NCI-H510A treated with DMSO at 0.1 percent for 48 hours (cell line): ENCODE measurements at regions not wholly inside any gene's neighbourhood (a gene's known extent, or its start where the extent isn't known, plus 50 kb on each side); places are given as distances from the start of the nearest gene placed in this dataset.

Experiments used
- DNase-seq: peaks from one replicate; lab custom pipeline; 2025; lab: John Stamatoyannopoulos, UW

DNA sequence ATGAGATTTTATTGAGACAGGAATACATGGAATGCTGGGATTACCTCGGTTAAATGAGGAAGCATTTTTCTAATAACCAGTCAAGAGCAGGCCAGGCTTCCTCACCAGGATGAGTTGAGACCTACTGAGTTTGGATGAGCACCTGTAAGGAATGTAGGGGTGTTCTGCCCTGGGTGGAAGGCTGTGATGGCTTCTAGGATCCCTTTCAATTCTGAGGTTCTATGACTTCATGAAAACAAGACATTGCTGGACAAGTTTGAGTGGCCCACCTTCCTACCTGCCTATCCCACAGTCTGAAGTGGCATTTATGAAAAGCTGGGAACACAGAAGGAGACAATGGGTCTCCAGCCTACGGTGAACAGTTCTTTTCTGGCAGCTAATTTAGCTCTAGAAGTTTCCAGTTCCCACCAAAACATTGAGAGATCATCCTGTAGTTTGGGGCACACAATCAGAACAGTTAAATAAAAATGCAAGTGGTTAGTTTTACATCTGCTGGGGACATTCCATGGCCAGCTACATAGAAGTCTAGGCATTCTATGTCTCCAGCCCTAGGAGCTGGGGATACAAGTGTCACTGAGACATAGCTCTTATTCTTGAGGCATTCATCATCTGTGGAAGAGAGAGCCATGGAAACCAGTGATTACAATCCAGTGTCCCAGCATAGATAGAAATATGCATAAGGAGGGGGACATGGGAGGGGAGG is 51.3 kb upstream of the TSPAN2 start:
- DNase-seq, result no peak

DNA sequence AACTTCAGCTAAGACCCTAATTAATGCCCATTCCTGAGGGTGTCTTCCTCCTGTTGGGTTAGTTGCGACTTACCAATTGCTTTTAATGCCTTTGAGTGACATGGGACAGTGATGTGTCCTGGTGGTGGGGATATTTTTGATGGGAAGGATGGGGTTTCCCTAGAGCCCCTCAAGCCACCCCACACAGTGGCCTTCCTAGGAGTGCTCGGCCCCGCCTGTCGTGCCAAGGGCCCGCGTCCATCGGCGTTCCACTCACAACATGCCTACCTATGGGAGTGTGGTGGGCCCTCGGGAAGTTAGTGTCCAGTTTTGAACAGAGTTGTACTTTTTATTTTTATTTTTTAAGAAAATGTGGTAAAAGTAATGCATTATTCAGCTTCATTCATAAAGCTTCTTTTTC is 50.1 kb upstream of the TSPAN2 start:
- DNase-seq, result no peak
